GM23338 (cell line): ENCODE measurements at regions not wholly inside any gene's neighbourhood (a gene's known extent, or its start where the extent isn't known, plus 50 kb on each side); places are given as distances from the start of the nearest gene placed in this dataset.

Source experiments
- CTCF ChIP-seq, 2 experiments: fragments of 200-600 bp in 1 of 2; sonication (generic) in 1 of 2; conservative IDR thresholded peaks; 2 replicates each; pipeline versions ENCODE4 v1.5.1 to v1.6.1; 2016 to 2017; ENCODE audit warnings: antibody characterized with exemption in 2 of 2, low read depth in 2 of 2, mild to moderate bottlenecking in 2 of 2, moderate library complexity in 1 of 2
- ETS1 ChIP-seq: IDR thresholded peaks from 2 replicates; pipeline ENCODE4 v1.6.1; 2016; ENCODE audit warnings: antibody characterized with exemption
- EZH2 ChIP-seq: fragments of 200-600 bp; sonication (generic); IDR thresholded peaks from one replicate; pipeline ENCODE4 v1.8.0; 2017; ENCODE audit warnings: antibody characterized with exemption, mild to moderate bottlenecking, low read depth; ENCODE audit not compliant: unreplicated experiment
- EZH2phosphoT487 ChIP-seq: fragments of 200-600 bp; sonication (generic); IDR thresholded peaks from one replicate; pipeline ENCODE4 v1.8.1; 2018; ENCODE audit warnings: antibody characterized with exemption; ENCODE audit not compliant: unreplicated experiment
- REST ChIP-seq: IDR thresholded peaks from one replicate; pipeline ENCODE4 v1.6.1; 2018; ENCODE audit warnings: antibody characterized with exemption; ENCODE audit not compliant: unreplicated experiment

- no peak for TF ChIP-seq CTCF (conservative IDR thresholded peaks at IDR 0.05; ENCODE audit: low read depth in 2 of 2)
- TF ChIP-seq EZH2 = no peak
- TF ChIP-seq ETS1 = no peak
- no peak for TF ChIP-seq REST
- TF ChIP-seq EZH2phosphoT487 = no peak
These were observed 446.9 kb upstream of the GRIN3A start for GRCh38 chr9:102185371-102185770.
